GM10248 (cell line): ENCODE measurements at regions not wholly inside any gene's neighbourhood (a gene's known extent, or its start where the extent isn't known, plus 50 kb on each side); places are given as distances from the start of the nearest gene placed in this dataset.

Source experiments
- CTCF ChIA-PET: fragments of 300-600 bp; sonication (Branson Sonifier 250); formaldehyde crosslinking; extraction: SDS; loops from one replicate; lab custom pipeline; 2021; ENCODE audit warnings: antibody characterized with exemption; lab: Yijun Ruan, JAX
- POLR2A ChIA-PET: fragments of 350-650 bp; sonication (Branson Sonifier 250); formaldehyde crosslinking; extraction: SDS; loops from one replicate; lab custom pipeline; 2020; ENCODE audit warnings: antibody characterized with exemption; lab: Yijun Ruan, JAX
- DNase-seq: peaks from one replicate; pipeline ENCODE4 v3.0.0; 2012; ENCODE audit errors: extremely low spot score
- TF ChIP-seq, protein P1 (sequence below): IDR thresholded peaks from 2 replicates; pipeline ENCODE4 v1.5.1; 2012; ENCODE audit warnings: mild to moderate bottlenecking, low read depth; ENCODE audit errors: extremely low read depth, missing control alignments, control extremely low read depth

DNA sequence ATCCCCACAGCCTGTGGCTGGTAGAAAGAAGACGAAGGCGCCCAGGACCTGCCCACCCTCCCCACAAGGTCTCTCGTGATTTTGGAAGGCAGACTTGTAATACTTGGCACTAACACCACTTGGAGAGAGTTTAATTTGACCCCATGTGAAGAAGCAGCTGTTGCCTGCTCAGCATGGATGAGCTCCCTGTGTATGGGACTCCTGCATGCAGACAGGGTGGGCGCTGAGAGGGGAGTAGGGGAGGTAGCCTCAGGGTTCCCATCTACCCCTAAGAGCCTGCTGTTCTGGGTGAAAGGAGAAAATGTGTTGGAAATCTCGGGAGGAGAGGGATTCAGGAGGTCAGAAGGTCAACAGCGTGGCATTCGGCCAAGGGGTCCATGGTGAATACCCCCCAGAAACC, 625.9 kb downstream of the TBC1D22A start:
- ChIA-PET POLR2A (no interaction called here), CTCF (no interaction called here)
- TF ChIP-seq, protein P1, sequence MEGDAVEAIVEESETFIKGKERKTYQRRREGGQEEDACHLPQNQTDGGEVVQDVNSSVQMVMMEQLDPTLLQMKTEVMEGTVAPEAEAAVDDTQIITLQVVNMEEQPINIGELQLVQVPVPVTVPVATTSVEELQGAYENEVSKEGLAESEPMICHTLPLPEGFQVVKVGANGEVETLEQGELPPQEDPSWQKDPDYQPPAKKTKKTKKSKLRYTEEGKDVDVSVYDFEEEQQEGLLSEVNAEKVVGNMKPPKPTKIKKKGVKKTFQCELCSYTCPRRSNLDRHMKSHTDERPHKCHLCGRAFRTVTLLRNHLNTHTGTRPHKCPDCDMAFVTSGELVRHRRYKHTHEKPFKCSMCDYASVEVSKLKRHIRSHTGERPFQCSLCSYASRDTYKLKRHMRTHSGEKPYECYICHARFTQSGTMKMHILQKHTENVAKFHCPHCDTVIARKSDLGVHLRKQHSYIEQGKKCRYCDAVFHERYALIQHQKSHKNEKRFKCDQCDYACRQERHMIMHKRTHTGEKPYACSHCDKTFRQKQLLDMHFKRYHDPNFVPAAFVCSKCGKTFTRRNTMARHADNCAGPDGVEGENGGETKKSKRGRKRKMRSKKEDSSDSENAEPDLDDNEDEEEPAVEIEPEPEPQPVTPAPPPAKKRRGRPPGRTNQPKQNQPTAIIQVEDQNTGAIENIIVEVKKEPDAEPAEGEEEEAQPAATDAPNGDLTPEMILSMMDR = no peak
- DNase-seq = no peak

DNA sequence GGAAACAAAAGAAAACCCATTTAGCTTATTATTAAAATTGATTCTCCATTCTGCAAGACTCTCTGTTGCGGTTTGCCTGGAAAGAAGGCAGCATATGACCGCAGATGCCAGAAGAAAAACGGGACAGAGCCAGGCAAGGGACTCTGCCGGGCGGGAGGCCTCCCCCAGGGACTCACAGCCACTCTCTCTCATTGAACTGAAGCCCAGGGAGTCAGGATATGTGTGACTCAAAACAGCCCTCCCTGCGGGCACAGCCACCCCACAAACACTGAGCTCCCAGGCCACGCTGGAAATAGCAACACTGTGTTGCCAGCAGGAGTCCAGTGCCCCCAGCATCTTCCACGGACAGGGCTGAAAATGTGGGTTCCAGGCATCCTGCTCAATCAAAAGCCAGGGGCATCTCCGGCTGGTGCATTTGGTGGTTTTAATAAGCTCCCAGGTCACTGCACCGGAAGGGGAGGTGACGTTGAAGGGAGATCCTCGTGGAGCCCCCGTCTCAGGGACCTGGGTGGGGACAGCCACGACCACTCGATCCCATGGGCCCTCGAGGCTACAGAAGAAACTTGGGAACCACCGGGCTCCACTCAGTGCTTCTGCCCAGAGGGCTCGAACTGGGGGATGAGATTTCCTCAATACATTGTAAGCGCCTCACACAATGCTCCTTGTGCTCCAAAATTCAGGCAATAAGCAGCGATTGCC, 624.5 kb downstream of the TBC1D22A start:
- ChIA-PET CTCF (no interaction called here), POLR2A (no interaction called here)
- no peak for DNase-seq
- TF ChIP-seq, protein P1 = no peak

DNA sequence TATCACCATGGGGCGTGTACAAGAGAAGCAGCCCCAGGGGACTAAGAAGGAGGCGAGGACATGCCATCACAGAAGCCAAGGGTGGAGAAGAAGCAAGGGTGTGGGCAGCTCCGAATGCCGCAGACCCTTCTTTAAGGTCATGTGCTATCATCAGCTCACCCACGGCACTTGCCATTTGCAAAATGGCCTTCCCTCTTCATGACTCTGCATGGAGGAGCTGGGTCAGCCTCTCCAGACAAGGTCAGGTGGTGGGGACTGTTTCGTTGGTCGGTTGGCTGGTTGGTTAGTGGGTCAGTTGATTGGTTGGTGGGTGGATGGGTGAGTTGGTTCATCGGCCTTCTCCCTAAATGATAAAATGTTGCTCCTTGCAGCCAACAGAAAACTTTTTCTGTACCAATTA, 622.5 kb downstream of the TBC1D22A start:
- ChIA-PET CTCF (no interaction called here), POLR2A (no interaction called here)
- no peak for DNase-seq
- TF ChIP-seq, protein P1 = no peak

DNA sequence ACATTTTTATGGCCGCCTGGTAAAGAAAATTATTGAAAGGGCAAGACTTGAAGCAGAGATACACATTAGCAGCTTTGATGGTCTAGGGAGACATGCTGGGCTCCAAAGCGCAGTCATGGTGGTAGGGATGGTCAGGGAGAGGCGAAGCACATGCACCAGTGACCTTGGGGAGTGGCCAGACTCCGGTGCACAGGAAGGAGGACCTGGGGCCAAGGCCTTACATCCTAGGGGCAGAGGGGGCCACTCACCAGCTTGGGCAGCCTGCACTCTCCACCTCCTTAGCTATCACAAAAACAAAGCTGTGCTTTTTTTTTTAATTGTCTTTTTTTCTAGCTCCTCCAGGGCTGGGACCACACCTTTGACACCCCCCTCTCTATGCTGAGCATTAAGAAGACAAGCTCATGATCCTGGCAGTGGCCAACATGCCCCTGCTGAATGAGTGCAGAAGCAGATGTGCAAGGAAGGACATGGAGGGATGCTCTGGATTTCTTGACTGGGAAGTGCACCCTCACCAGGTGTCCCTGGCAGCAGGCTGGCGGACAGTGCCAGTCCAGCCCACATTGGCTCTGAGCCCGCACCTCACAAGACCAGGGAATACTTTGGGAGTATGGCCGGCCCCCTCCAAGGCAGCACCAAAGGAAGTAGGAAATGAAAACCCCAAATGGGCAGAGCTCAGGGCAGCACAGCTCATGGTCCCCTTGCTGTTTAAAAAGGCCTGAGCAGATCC, 619.9 kb downstream of the TBC1D22A start:
- POLR2A ChIA-PET = no interaction called here
- TF ChIP-seq, protein P1 = no peak
- CTCF ChIA-PET = no interaction called here
- DNase-seq = no peak

DNA sequence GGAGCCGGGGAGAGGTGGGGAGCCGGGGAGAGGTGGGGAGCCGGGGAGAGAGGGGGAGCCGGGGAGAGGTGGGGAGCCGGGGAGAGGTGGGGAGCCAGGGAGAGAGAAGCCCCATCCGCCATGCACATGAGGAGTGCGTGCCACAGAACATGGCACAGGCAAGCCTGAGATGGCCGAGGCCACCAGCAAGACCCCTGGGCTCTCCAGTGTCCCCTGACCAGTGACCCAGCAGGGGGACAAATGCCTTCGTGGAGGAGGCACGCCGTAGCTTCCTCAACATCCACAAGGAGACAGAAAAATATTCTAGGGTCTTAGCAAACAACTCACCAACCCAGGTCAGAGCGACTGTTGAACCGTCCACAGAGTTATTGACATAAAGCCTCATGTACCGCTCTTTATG, 618.8 kb downstream of the TBC1D22A start:
- ChIA-PET POLR2A (no interaction called here), CTCF (no interaction called here)
- TF ChIP-seq, protein P1 = no peak
- no peak for DNase-seq

DNA sequence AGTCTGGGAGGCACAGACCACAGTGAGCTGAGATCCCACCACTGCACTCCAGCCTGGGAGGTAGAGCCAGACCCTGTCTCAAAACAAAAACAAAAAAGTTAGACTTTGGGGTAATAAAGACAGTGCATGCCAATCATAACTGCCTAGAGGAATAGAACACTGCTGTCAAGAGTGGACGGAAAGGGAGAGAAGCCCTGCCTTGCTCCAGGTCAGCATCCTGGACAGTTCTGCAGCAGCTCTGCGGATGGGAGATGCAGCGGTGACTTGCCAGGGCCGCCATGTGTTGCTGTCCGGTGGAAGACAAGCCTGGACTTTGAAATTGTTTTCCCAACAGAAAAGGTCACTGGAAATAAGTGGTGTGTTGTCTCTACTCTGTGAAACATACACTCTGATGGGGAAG, 618.2 kb downstream of the TBC1D22A start:
- POLR2A ChIA-PET = no interaction called here
- CTCF ChIA-PET = no interaction called here
- no peak for DNase-seq
- TF ChIP-seq, protein P1 = no peak
